ENCODE measurements at regions not wholly inside any gene's neighbourhood (a gene's known extent, or its start where the extent isn't known, plus 50 kb on each side); places are given as distances from the start of the nearest gene placed in this dataset.

GRCh38 chr14:95442016-95442632, 74.3 kb downstream of the SYNE3 start:
- Mint-ChIP-seq H3K27me3 (ENCODE audit: low read depth, unreplicated experiment) (peaks cover 16% of the 10 kb centered on the region), H3K9me3 (ENCODE audit: unreplicated experiment) (no peaks in the 10 kb centered on the region), H3K27ac (ENCODE audit: unreplicated experiment) (no peak overlapping the region), H3K4me1 (ENCODE audit: low read depth, unreplicated experiment) (peaks cover 14% of the 10 kb centered on the region), H3K4me3 (ENCODE audit: unreplicated experiment) (no peak overlapping the region), H3K36me3 (ENCODE audit: low read depth, unreplicated experiment) (no peaks in the 10 kb centered on the region)
- Histone ChIP-seq H3K27ac (ENCODE audit: low read depth, low read length) (no peak overlapping the region), H3K79me2 (ENCODE audit: insufficient read depth, low read length) (no peaks in the 10 kb centered on the region), H3K9ac (ENCODE audit: low read length) (no peak overlapping the region), H3K4me1 (ENCODE audit: insufficient read depth, low read length) (peaks cover 6% of the 10 kb centered on the region), H3K4me2 (ENCODE audit: low read length) (no peak overlapping the region), H3K9me3 (ENCODE audit: insufficient read depth, low read depth, low read length) (no peaks in the 10 kb centered on the region), H2AFZ (ENCODE audit: low read depth, low read length) (no peak overlapping the region), H3K27me3 (ENCODE audit: insufficient read depth, low read length) (no peaks in the 10 kb centered on the region), H3K36me3 (ENCODE audit: insufficient read depth, low read length) (no peaks in the 10 kb centered on the region), H4K20me1 (ENCODE audit: insufficient read depth, low read length) (no peaks in the 10 kb centered on the region), H3K4me3 (ENCODE audit: insufficient read depth, low read depth, low read length) (no peak overlapping the region)
- TF ChIP-seq EZH2 (IDR thresholded peaks at IDR 0.05; ENCODE audit: insufficient read depth, low read length): no peak
- no peak for TF ChIP-seq CTCF (IDR thresholded peaks at IDR 0.05; ENCODE audit: insufficient read depth, low read depth, low read length)
- no peak for FAIRE-seq
- DNase-seq (ENCODE audit: low read depth): no peak

GRCh38 chr14:95440951-95441350, 75.5 kb downstream of the SYNE3 start:
- peak overlapping the region; percentile 4 for H2AFZ ChIP-seq (ENCODE audit: low read depth, low read length)
- Mint-ChIP-seq H3K27ac (ENCODE audit: unreplicated experiment) (peak overlapping the region; percentile 99), H3K27me3 (ENCODE audit: low read depth, unreplicated experiment) (peaks cover 10% of the 10 kb centered on the region), H3K4me3 (ENCODE audit: unreplicated experiment) (no peak overlapping the region), H3K9me3 (ENCODE audit: unreplicated experiment) (no peaks in the 10 kb centered on the region), H3K36me3 (ENCODE audit: low read depth, unreplicated experiment) (no peaks in the 10 kb centered on the region), H3K4me1 (ENCODE audit: low read depth, unreplicated experiment) (peaks cover 14% of the 10 kb centered on the region)
- H3K9me3 ChIP-seq (ENCODE audit: insufficient read depth, low read depth, low read length): no peaks in the 10 kb centered on the region
- no peak overlapping the region for H3K4me3 ChIP-seq (ENCODE audit: insufficient read depth, low read depth, low read length)
- H3K4me1 ChIP-seq (ENCODE audit: insufficient read depth, low read length): peaks cover 6% of the 10 kb centered on the region
- TF ChIP-seq CTCF (IDR thresholded peaks at IDR 0.05; ENCODE audit: insufficient read depth, low read depth, low read length): no peak
- no peak for TF ChIP-seq EZH2 (IDR thresholded peaks at IDR 0.05; ENCODE audit: insufficient read depth, low read length)
- no peak for FAIRE-seq
- H3K36me3 ChIP-seq (ENCODE audit: insufficient read depth, low read length): no peaks in the 10 kb centered on the region
- H3K9ac ChIP-seq (ENCODE audit: low read length): no peak overlapping the region
- H3K27me3 ChIP-seq (ENCODE audit: insufficient read depth, low read length): no peaks in the 10 kb centered on the region
- H4K20me1 ChIP-seq (ENCODE audit: insufficient read depth, low read length): no peaks in the 10 kb centered on the region
- H3K79me2 ChIP-seq (ENCODE audit: insufficient read depth, low read length): no peaks in the 10 kb centered on the region
- peak overlapping the region; percentile 8 for H3K4me2 ChIP-seq (ENCODE audit: low read length)
- H3K27ac ChIP-seq (ENCODE audit: low read depth, low read length): no peak overlapping the region
- no peak for DNase-seq (ENCODE audit: low read depth)

GRCh38 chr14:95440496-95440895, 76.0 kb downstream of the SYNE3 start:
- H3K36me3 ChIP-seq (ENCODE audit: insufficient read depth, low read length): no peaks in the 10 kb centered on the region
- TF ChIP-seq EZH2 (IDR thresholded peaks at IDR 0.05; ENCODE audit: insufficient read depth, low read length) (no peak), CTCF (IDR thresholded peaks at IDR 0.05; ENCODE audit: insufficient read depth, low read depth, low read length) (no peak)
- Mint-ChIP-seq H3K9me3 (ENCODE audit: unreplicated experiment) (peaks cover 3% of the 10 kb centered on the region), H3K27me3 (ENCODE audit: low read depth, unreplicated experiment) (peaks cover 7% of the 10 kb centered on the region), H3K4me1 (ENCODE audit: low read depth, unreplicated experiment) (peaks cover 14% of the 10 kb centered on the region), H3K4me3 (ENCODE audit: unreplicated experiment) (no peak overlapping the region), H3K27ac (ENCODE audit: unreplicated experiment) (no peak overlapping the region), H3K36me3 (ENCODE audit: low read depth, unreplicated experiment) (no peaks in the 10 kb centered on the region)
- FAIRE-seq: no peak
- H3K4me1 ChIP-seq (ENCODE audit: insufficient read depth, low read length): peaks cover 6% of the 10 kb centered on the region
- no peak for DNase-seq (ENCODE audit: low read depth)
- no peaks in the 10 kb centered on the region for H4K20me1 ChIP-seq (ENCODE audit: insufficient read depth, low read length)
- no peaks in the 10 kb centered on the region for H3K79me2 ChIP-seq (ENCODE audit: insufficient read depth, low read length)
- H3K4me2 ChIP-seq (ENCODE audit: low read length): no peak overlapping the region
- H3K9ac ChIP-seq (ENCODE audit: low read length): no peak overlapping the region
- H3K27me3 ChIP-seq (ENCODE audit: insufficient read depth, low read length): no peaks in the 10 kb centered on the region
- H3K27ac ChIP-seq (ENCODE audit: low read depth, low read length): no peak overlapping the region
- H3K4me3 ChIP-seq (ENCODE audit: insufficient read depth, low read depth, low read length): no peak overlapping the region
- no peaks in the 10 kb centered on the region for H3K9me3 ChIP-seq (ENCODE audit: insufficient read depth, low read depth, low read length)
- no peak overlapping the region for H2AFZ ChIP-seq (ENCODE audit: low read depth, low read length)
